HG03039 (cell line): ENCODE measurements at regions not wholly inside any gene's neighbourhood (a gene's known extent, or its start where the extent isn't known, plus 50 kb on each side); places are given as distances from the start of the nearest gene placed in this dataset.

Source experiments
- ATAC-seq: cut with Tn5 transposase; IDR thresholded peaks from one replicate; pipeline ENCODE4 v1.9.1; 2021; ENCODE audit warnings: mild to moderate bottlenecking, moderate library complexity; ENCODE audit not compliant: unreplicated experiment

GRCh38 chr3:104854468-104854867 is 512.2 kb upstream of the ALCAM start:
- ATAC-seq = no peak

GRCh38 chr3:104855702-104856101 is 511.0 kb upstream of the ALCAM start:
- no peak for ATAC-seq

GRCh38 chr3:104856741-104857140 is 510.0 kb upstream of the ALCAM start:
- ATAC-seq = no peak

GRCh38 chr3:104868291-104868690 is 498.4 kb upstream of the ALCAM start:
- no peak for ATAC-seq

- no peak for ATAC-seq
These were observed 496.4 kb upstream of the ALCAM start for GRCh38 chr3:104870276-104870675.

GRCh38 chr3:104873331-104873730 is 493.4 kb upstream of the ALCAM start:
- no peak for ATAC-seq

GRCh38 chr3:104878395-104878794 is 488.3 kb upstream of the ALCAM start:
- ATAC-seq = no peak

GRCh38 chr3:104879919-104880318 is 486.8 kb upstream of the ALCAM start:
- ATAC-seq = no peak

- no peak for ATAC-seq
These were observed 481.4 kb upstream of the ALCAM start for GRCh38 chr3:104885214-104885814.

- ATAC-seq = no peak
These were observed 480.3 kb upstream of the ALCAM start for GRCh38 chr3:104886220-104886995.

- ATAC-seq = no peak
These were observed 479.6 kb upstream of the ALCAM start for GRCh38 chr3:104887069-104887468.

- no peak for ATAC-seq
These were observed 479.1 kb upstream of the ALCAM start for GRCh38 chr3:104887619-104888018.

- ATAC-seq = no peak
These were observed 474.7 kb upstream of the ALCAM start for GRCh38 chr3:104892044-104892443.

GRCh38 chr3:104896624-104897023 is 470.1 kb upstream of the ALCAM start:
- ATAC-seq = no peak

GRCh38 chr3:104901396-104901795 is 465.3 kb upstream of the ALCAM start:
- no peak for ATAC-seq

- no peak for ATAC-seq
These were observed 463.6 kb upstream of the ALCAM start for GRCh38 chr3:104903064-104903463.

- ATAC-seq = no peak
These were observed 460.6 kb upstream of the ALCAM start for GRCh38 chr3:104906001-104906639.

- no peak for ATAC-seq
These were observed 459.2 kb upstream of the ALCAM start for GRCh38 chr3:104907507-104907906.

GRCh38 chr3:104908761-104909160 is 457.9 kb upstream of the ALCAM start:
- no peak for ATAC-seq

- ATAC-seq = no peak
These were observed 457.5 kb upstream of the ALCAM start for GRCh38 chr3:104909198-104909597.

GRCh38 chr3:104909721-104910120 is 457.0 kb upstream of the ALCAM start:
- no peak for ATAC-seq

- ATAC-seq = no peak
These were observed 455.3 kb upstream of the ALCAM start for GRCh38 chr3:104911376-104911775.
